GM12878 (cell line): ENCODE measurements at regions not wholly inside any gene's neighbourhood (a gene's known extent, or its start where the extent isn't known, plus 50 kb on each side); places are given as distances from the start of the nearest gene placed in this dataset.

ENCODE experiments used
- ATAC-seq: fragments of 200-7000 bp; cut with Tn5 transposase; 3 replicates; pipeline ENCODE4 v1.9.1; 2020; ENCODE audit warnings: mild to moderate bottlenecking, moderate library complexity
- BruUV-seq: library from RNA; stranded (reverse); fragments of 400-500 nt; replicated peaks from 2 replicates; lab custom pipeline; 2021; lab: Mats Ljungman, UMichigan
- CTCF ChIA-PET: fragments of 300-600 bp; sonication (Branson Sonifier 250); formaldehyde crosslinking; extraction: SDS; loops from one replicate; lab custom pipeline; 2021; ENCODE audit warnings: inconsistent platforms; lab: Yijun Ruan, JAX
- POLR2A ChIA-PET: fragments of 350-600 bp; formaldehyde crosslinking; extraction: SDS; loops from one replicate; lab custom pipeline; 2021; ENCODE audit warnings: inconsistent platforms; lab: Charles Lee
- RAD21 ChIA-PET: fragments of 300-600 bp; sonication (Branson Sonifier 250); formaldehyde crosslinking; loops from one replicate; lab custom pipeline; 2023; ENCODE audit warnings: antibody characterized with exemption; ENCODE audit not compliant: unreplicated experiment; lab: Charles Lee
- SMC1A ChIA-PET: fragments of 300-600 bp; sonication (Branson Sonifier 250); formaldehyde crosslinking; loops from one replicate; lab custom pipeline; 2023; ENCODE audit not compliant: unreplicated experiment, uncharacterized antibody; lab: Charles Lee
- DNase-seq: peaks from one replicate; pipeline ENCODE4 v3.0.0-alpha.2; 2011; ENCODE audit warnings: low read depth, low spot score
- FAIRE-seq: peaks from 3 replicates; lab custom pipeline; 2011; peaks lifted over from hg19 to GRCh38; lab: Jason Lieb, UNC
- H2AFZ ChIP-seq: 2 replicates; pipeline ENCODE4 v1.6.0; 2011; ENCODE audit warnings: low read depth, low read length, control low read depth; ENCODE audit not compliant: control insufficient read depth
- H3K27ac ChIP-seq: 2 replicates; pipeline ENCODE4 v1.5.1; 2011; ENCODE audit warnings: control low read depth; ENCODE audit not compliant: control insufficient read depth, insufficient read depth
- H3K27me3 ChIP-seq, 2 experiments: replicated peaks in 1 of 2; 2 replicates each; pipeline versions ENCODE4 v1.6.0 to v1.6.1; 2011; ENCODE audit warnings: low read length in 1 of 2; ENCODE audit not compliant: control insufficient read depth in 2 of 2, insufficient read depth in 2 of 2
- H3K36me3 ChIP-seq, 2 experiments: 2 replicates each; pipeline ENCODE4 v1.5.1; 2011; ENCODE audit warnings: low read length in 1 of 2; ENCODE audit not compliant: control insufficient read depth in 2 of 2, insufficient read depth in 2 of 2
- H3K4me1 ChIP-seq: 2 replicates; pipeline ENCODE4 v1.6.1; 2011; ENCODE audit warnings: mild to moderate bottlenecking, low read length, moderate library complexity, mixed read lengths; ENCODE audit not compliant: control insufficient read depth, insufficient read depth
- H3K4me2 ChIP-seq: 2 replicates; pipeline ENCODE4 v1.6.0; 2011; ENCODE audit warnings: control low read depth; ENCODE audit not compliant: control insufficient read depth, insufficient read depth
- H3K4me3 ChIP-seq: fragments of 200-600 bp; sonication (generic); 2 replicates; pipeline ENCODE4 v1.5.1; 2016
- H3K79me2 ChIP-seq: 2 replicates; pipeline ENCODE4 v1.6.0; 2011; ENCODE audit warnings: low read length; ENCODE audit not compliant: control insufficient read depth, insufficient read depth
- H3K9ac ChIP-seq: 2 replicates; pipeline ENCODE4 v1.8.0; 2011; ENCODE audit warnings: low read length, control low read depth, mixed read lengths; ENCODE audit not compliant: control insufficient read depth, insufficient read depth
- H3K9me3 ChIP-seq: replicated peaks from 3 replicates; pipeline ENCODE4 v1.5.1; 2011; ENCODE audit warnings: mild to moderate bottlenecking, low read length; ENCODE audit not compliant: control insufficient read depth, insufficient read depth
- H4K20me1 ChIP-seq: 2 replicates; pipeline ENCODE4 v1.6.0; 2011; ENCODE audit not compliant: control insufficient read depth, insufficient read depth
- BCL11A ChIP-seq: IDR thresholded peaks from 2 replicates; pipeline ENCODE4 v1.6.1; 2011; ENCODE audit warnings: low read depth, low read length
- BMI1 ChIP-seq: fragments of 450-650 bp; IDR thresholded peaks from 2 replicates; pipeline ENCODE4 v1.6.1; 2016; ENCODE audit warnings: mild to moderate bottlenecking, moderate library complexity, borderline replicate concordance
- GABPA ChIP-seq: IDR thresholded peaks from 2 replicates; pipeline ENCODE4 v1.6.1; 2014; ENCODE audit warnings: antibody characterized with exemption, low read depth, mild to moderate bottlenecking, inconsistent platforms
- KAT2A ChIP-seq: conservative IDR thresholded peaks from 2 replicates; pipeline ENCODE4 v1.6.1; 2011; ENCODE audit warnings: low read depth, low read length; ENCODE audit not compliant: control insufficient read depth
- KLF5 ChIP-seq: fragments of 450-650 bp; IDR thresholded peaks from 2 replicates; pipeline ENCODE4 v1.6.1; 2014; ENCODE audit warnings: mild to moderate bottlenecking; ENCODE audit not compliant: partially characterized antibody
- MEF2B ChIP-seq: fragments of 450-650 bp; IDR thresholded peaks from 2 replicates; pipeline ENCODE4 v1.6.1; 2018; ENCODE audit warnings: mild to moderate bottlenecking, moderate library complexity; ENCODE audit not compliant: partially characterized antibody, poor library complexity, severe bottlenecking
- RFX5 ChIP-seq: IDR thresholded peaks from 2 replicates; pipeline ENCODE4 v1.6.1; 2011; ENCODE audit warnings: low read depth, low read length, improper control_type of control experiment
- SREBF1 ChIP-seq: IDR thresholded peaks from 2 replicates; pipeline ENCODE4 v1.6.1; 2012; ENCODE audit warnings: mild to moderate bottlenecking, low read length
- whole genome bisulfite sequencing: methylation state at CpG from one replicate; pipeline ENCODE4 v1.1.6; 2016; ENCODE audit warnings: low lambda C conversion rate; ENCODE audit not compliant: insufficient replicate concordance, insufficient coverage; ENCODE audit errors: missing lambda C conversion rate; 5-methylcytosine and 5-hydroxymethylcytosine counted together
- in situ Hi-C: fragments of 300-500 bp; cut with MboI; formaldehyde crosslinking; loops from 9 replicates; pipeline ENCODE4 v1.14.3; 2018; ENCODE audit warnings: mixed read lengths
- intact Hi-C: fragments of 100-400 bp; cut with micrococcal nuclease; formaldehyde crosslinking; loops from one replicate; pipeline ENCODE4 v1.14.2; 2022; ENCODE audit not compliant: unreplicated experiment
- TF ChIP-seq, protein P1 (sequence below): fragments of 450-650 bp; IDR thresholded peaks from 2 replicates; pipeline ENCODE4 v1.6.1; 2017; ENCODE audit warnings: mild to moderate bottlenecking
- TF ChIP-seq, protein P2 (sequence below): fragments of 450-650 bp; IDR thresholded peaks from 2 replicates; pipeline ENCODE4 v1.6.1; 2017; ENCODE audit warnings: low read depth, mild to moderate bottlenecking, moderate library complexity
- TF ChIP-seq, protein P3 (sequence below): fragments of 450-650 bp; IDR thresholded peaks from 2 replicates; pipeline ENCODE4 v1.6.1; 2017; ENCODE audit warnings: mild to moderate bottlenecking, moderate library complexity

DNA sequence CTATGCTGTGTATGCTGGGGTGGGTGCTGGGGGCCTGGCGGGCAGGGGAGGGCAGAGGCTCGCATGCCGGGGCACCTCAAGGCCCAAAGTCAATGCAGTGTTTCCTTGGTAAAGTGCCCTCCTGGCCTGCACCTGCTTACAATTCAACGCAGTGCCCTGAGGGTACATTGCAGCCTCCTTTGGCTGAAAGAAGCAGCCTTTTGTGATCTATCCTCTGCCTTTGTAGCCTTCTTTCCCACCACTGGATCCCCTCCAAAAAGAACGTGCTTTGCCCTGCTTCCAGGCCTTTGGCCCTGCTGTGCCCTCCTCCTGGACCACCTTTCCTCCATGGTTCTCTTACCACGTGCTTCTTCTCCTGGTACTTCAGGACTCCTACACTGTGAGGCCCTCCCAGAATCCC, 113.6 kb upstream of the PTPN1 start:
- TF ChIP-seq RFX5 (no peak), SREBF1 (no peak), BCL11A (no peak), BMI1 (no peak), KLF5 (no peak), KAT2A (no peak), MEF2B (no peak), GABPA (no peak)
- TF ChIP-seq, protein P1, sequence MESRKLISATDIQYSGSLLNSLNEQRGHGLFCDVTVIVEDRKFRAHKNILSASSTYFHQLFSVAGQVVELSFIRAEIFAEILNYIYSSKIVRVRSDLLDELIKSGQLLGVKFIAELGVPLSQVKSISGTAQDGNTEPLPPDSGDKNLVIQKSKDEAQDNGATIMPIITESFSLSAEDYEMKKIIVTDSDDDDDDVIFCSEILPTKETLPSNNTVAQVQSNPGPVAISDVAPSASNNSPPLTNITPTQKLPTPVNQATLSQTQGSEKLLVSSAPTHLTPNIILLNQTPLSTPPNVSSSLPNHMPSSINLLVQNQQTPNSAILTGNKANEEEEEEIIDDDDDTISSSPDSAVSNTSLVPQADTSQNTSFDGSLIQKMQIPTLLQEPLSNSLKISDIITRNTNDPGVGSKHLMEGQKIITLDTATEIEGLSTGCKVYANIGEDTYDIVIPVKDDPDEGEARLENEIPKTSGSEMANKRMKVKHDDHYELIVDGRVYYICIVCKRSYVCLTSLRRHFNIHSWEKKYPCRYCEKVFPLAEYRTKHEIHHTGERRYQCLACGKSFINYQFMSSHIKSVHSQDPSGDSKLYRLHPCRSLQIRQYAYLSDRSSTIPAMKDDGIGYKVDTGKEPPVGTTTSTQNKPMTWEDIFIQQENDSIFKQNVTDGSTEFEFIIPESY: no peak
- TF ChIP-seq, protein P2, sequence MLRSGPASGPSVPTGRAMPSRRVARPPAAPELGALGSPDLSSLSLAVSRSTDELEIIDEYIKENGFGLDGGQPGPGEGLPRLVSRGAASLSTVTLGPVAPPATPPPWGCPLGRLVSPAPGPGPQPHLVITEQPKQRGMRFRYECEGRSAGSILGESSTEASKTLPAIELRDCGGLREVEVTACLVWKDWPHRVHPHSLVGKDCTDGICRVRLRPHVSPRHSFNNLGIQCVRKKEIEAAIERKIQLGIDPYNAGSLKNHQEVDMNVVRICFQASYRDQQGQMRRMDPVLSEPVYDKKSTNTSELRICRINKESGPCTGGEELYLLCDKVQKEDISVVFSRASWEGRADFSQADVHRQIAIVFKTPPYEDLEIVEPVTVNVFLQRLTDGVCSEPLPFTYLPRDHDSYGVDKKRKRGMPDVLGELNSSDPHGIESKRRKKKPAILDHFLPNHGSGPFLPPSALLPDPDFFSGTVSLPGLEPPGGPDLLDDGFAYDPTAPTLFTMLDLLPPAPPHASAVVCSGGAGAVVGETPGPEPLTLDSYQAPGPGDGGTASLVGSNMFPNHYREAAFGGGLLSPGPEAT: no peak
- TF ChIP-seq, protein P3, sequence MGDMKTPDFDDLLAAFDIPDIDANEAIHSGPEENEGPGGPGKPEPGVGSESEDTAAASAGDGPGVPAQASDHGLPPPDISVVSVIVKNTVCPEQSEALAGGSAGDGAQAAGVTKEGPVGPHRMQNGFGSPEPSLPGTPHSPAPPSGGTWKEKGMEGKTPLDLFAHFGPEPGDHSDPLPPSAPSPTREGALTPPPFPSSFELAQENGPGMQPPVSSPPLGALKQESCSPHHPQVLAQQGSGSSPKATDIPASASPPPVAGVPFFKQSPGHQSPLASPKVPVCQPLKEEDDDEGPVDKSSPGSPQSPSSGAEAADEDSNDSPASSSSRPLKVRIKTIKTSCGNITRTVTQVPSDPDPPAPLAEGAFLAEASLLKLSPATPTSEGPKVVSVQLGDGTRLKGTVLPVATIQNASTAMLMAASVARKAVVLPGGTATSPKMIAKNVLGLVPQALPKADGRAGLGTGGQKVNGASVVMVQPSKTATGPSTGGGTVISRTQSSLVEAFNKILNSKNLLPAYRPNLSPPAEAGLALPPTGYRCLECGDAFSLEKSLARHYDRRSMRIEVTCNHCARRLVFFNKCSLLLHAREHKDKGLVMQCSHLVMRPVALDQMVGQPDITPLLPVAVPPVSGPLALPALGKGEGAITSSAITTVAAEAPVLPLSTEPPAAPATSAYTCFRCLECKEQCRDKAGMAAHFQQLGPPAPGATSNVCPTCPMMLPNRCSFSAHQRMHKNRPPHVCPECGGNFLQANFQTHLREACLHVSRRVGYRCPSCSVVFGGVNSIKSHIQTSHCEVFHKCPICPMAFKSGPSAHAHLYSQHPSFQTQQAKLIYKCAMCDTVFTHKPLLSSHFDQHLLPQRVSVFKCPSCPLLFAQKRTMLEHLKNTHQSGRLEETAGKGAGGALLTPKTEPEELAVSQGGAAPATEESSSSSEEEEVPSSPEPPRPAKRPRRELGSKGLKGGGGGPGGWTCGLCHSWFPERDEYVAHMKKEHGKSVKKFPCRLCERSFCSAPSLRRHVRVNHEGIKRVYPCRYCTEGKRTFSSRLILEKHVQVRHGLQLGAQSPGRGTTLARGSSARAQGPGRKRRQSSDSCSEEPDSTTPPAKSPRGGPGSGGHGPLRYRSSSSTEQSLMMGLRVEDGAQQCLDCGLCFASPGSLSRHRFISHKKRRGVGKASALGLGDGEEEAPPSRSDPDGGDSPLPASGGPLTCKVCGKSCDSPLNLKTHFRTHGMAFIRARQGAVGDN: no peak
- no peak overlapping the region for H2AFZ ChIP-seq
- ATAC-seq (no peak), FAIRE-seq (no peak), DNase-seq (no peak)
- no peaks in the 10 kb centered on the region for H3K36me3 ChIP-seq
- no peak overlapping the region for H3K4me2 ChIP-seq
- no peaks in the 10 kb centered on the region for H4K20me1 ChIP-seq
- no peak overlapping the region for H3K4me3 ChIP-seq
- H3K9ac ChIP-seq: no peak overlapping the region
- H3K9me3 ChIP-seq: no peaks in the 10 kb centered on the region
- H3K27me3 ChIP-seq: no peaks in the 10 kb centered on the region
- H3K27ac ChIP-seq: no peak overlapping the region
- H3K79me2 ChIP-seq: no peaks in the 10 kb centered on the region
- SMC1A ChIA-PET: no interaction called here
- RAD21 ChIA-PET: no interaction called here
- 43% methylated on average over 6 of the region's 6 CpGs for WGBS
- intact Hi-C loops (no loop called here), in situ Hi-C loops (no loop called here)
- BruUV-seq: no TSS peak
- CTCF ChIA-PET: no interaction called here
- POLR2A ChIA-PET: no interaction called here
- peaks cover 4% of the 10 kb centered on the region; the same call in 1 of the 2 replicates for H3K4me1 ChIP-seq
